Endothelial cell of umbilical vein (primary cell): ENCODE measurements at regions not wholly inside any gene's neighbourhood (a gene's known extent, or its start where the extent isn't known, plus 50 kb on each side); places are given as distances from the start of the nearest gene placed in this dataset.
"Not testable (repeated sequence)": the region's sequence is repeated elsewhere in the genome, so short reads cannot be mapped to it uniquely, and the experiment has no call there.

Source experiments
- BruUV-seq: library from RNA; stranded (reverse); fragments of 400-500 nt; replicated peaks from 2 replicates; lab custom pipeline; 2021; lab: Mats Ljungman, UMichigan
- CTCF ChIA-PET: fragments of 300-600, 350-600 bp; sonication (Branson Sonifier 250); formaldehyde crosslinking; loops from one replicate; lab custom pipeline; 2021; ENCODE audit warnings: antibody characterized with exemption, inconsistent platforms; lab: Charles Lee
- POLR2A ChIA-PET: fragments of 300-600, 350-600 bp; sonication (Branson Sonifier 250); formaldehyde crosslinking; loops from one replicate; lab custom pipeline; 2021; ENCODE audit warnings: antibody characterized with exemption, inconsistent platforms; lab: Charles Lee
- DNase-seq: peaks from one replicate; pipeline ENCODE4 v3.0.0-alpha.2; 2011; ENCODE audit warnings: low read depth, low spot score
- FAIRE-seq: peaks from 2 replicates; lab custom pipeline; 2011; peaks lifted over from hg19 to GRCh38; lab: Jason Lieb, UNC
- H2AFZ ChIP-seq: 2 replicates; pipeline ENCODE4 v1.6.0; 2012; ENCODE audit warnings: low read depth, low read length, control low read depth, inconsistent platforms
- H3K27ac ChIP-seq: 2 replicates; pipeline ENCODE4 v1.5.1; 2011; ENCODE audit warnings: low read depth, mild to moderate bottlenecking, control low read depth, low read length, moderate library complexity; ENCODE audit not compliant: insufficient read depth
- H3K27me3 ChIP-seq, 2 experiments: 2 replicates each; pipeline versions ENCODE4 v1.6.0 to v1.6.1; 2011; ENCODE audit warnings: low read length in 2 of 2, mixed read lengths in 1 of 2; ENCODE audit not compliant: control insufficient read depth in 2 of 2, insufficient read depth in 2 of 2
- H3K36me3 ChIP-seq, 2 experiments: 2 replicates in 1 of 2; 3 replicates in 1 of 2; pipeline ENCODE4 v1.5.1; 2011; ENCODE audit warnings: low read length in 2 of 2, mild to moderate bottlenecking in 1 of 2, moderate library complexity in 1 of 2; ENCODE audit not compliant: control insufficient read depth in 2 of 2, insufficient read depth in 2 of 2; ENCODE audit errors: extremely low read depth in 1 of 2
- H3K4me1 ChIP-seq: 3 replicates; pipeline ENCODE4 v1.5.1; 2011; ENCODE audit warnings: mild to moderate bottlenecking, low read length; ENCODE audit not compliant: control insufficient read depth, insufficient read depth; ENCODE audit errors: extremely low read depth
- H3K4me2 ChIP-seq: 2 replicates; pipeline ENCODE4 v1.6.1; 2011; ENCODE audit warnings: low read length, control low read depth, mixed read lengths; ENCODE audit not compliant: insufficient read depth
- H3K4me3 ChIP-seq, 3 experiments: fragments of 200-600 bp in 1 of 3; sonication (generic), shearing (Covaris generic) in 1 of 3; replicated peaks in 1 of 3; 2 replicates each; pipeline ENCODE4 v1.5.1; 2011 to 2016; ENCODE audit warnings: control low read depth in 3 of 3, low read length in 3 of 3, mild to moderate bottlenecking in 2 of 3, inconsistent platforms in 1 of 3, low read depth in 1 of 3, moderate library complexity in 1 of 3; ENCODE audit not compliant: insufficient read depth in 1 of 3
- H3K79me2 ChIP-seq: 2 replicates; pipeline ENCODE4 v1.6.0; 2012; ENCODE audit warnings: low read length, inconsistent platforms; ENCODE audit not compliant: control insufficient read depth, insufficient read depth
- H3K9ac ChIP-seq: replicated peaks from 2 replicates; pipeline ENCODE3; 2011; ENCODE audit warnings: low read length, control low read depth; ENCODE audit not compliant: insufficient read depth; ENCODE audit errors: extremely low read depth
- H3K9me1 ChIP-seq: replicated peaks from 3 replicates; pipeline ENCODE4 v1.6.0; 2011; ENCODE audit warnings: mild to moderate bottlenecking, low read length; ENCODE audit not compliant: control insufficient read depth, insufficient read depth; ENCODE audit errors: extremely low read depth
- H3K9me3 ChIP-seq: replicated peaks from 2 replicates; pipeline ENCODE4 v1.5.1; 2012; ENCODE audit warnings: low read length, inconsistent platforms; ENCODE audit not compliant: control insufficient read depth, insufficient read depth
- H4K20me1 ChIP-seq: replicated peaks from 2 replicates; pipeline ENCODE3; 2011; ENCODE audit warnings: mild to moderate bottlenecking, low read length; ENCODE audit not compliant: control insufficient read depth, insufficient read depth; ENCODE audit errors: extremely low read depth
- dilution Hi-C: fragments of 300-500 bp; cut with MboI; formaldehyde crosslinking; loops from one replicate; pipeline ENCODE4 v1.15.0; 2019; ENCODE audit warnings: low sequenced_read_pairs; ENCODE audit not compliant: extremely low pct_ligation_motif_present
- intact Hi-C: fragments of 100-400 bp; cut with micrococcal nuclease; formaldehyde crosslinking; loops from one replicate; pipeline ENCODE4 v1.10.0; 2022

GRCh38 chr9:43089337-43089736 lies 905.9 kb downstream of the SPATA31A6 start:
- H3K4me3 ChIP-seq, H3K9me3 ChIP-seq, BruUV-seq, CTCF ChIA-PET, H2AFZ ChIP-seq, H3K27ac ChIP-seq, H3K4me1 ChIP-seq, POLR2A ChIA-PET, intact Hi-C loops, H3K36me3 ChIP-seq, H3K79me2 ChIP-seq, H3K27me3 ChIP-seq, FAIRE-seq, H3K4me2 ChIP-seq, dilution Hi-C loops, H3K9me1 ChIP-seq, H3K9ac ChIP-seq, DNase-seq, H4K20me1 ChIP-seq: not testable (repeated sequence)

DNA sequence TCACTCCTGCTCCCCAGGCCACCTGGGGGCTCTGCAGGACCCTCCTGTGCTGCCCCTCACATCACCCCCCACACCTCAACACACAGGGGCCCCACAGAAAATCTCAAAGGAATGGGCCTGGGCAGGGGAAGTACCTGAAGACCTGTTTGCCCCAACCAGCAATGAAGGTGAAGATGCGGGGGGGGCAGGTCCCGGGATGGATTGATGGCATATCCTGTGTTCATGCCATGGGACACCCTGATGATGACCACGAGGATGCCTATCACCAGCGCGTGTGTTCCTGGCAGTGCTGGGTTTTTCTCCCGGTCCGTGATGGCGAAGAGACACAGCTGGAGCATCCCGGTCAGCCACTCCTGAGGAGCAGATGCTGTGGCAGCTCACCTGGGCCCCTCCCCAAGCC lies 926.9 kb downstream of the SPATA31A6 start:
- FAIRE-seq, DNase-seq, H3K36me3 ChIP-seq, H3K9me1 ChIP-seq, H3K4me3 ChIP-seq, H3K79me2 ChIP-seq, H3K4me1 ChIP-seq, intact Hi-C loops, H3K9me3 ChIP-seq, H4K20me1 ChIP-seq, CTCF ChIA-PET, H3K9ac ChIP-seq, H2AFZ ChIP-seq, H3K4me2 ChIP-seq, BruUV-seq, H3K27ac ChIP-seq, dilution Hi-C loops, POLR2A ChIA-PET, H3K27me3 ChIP-seq: not testable (repeated sequence)

DNA sequence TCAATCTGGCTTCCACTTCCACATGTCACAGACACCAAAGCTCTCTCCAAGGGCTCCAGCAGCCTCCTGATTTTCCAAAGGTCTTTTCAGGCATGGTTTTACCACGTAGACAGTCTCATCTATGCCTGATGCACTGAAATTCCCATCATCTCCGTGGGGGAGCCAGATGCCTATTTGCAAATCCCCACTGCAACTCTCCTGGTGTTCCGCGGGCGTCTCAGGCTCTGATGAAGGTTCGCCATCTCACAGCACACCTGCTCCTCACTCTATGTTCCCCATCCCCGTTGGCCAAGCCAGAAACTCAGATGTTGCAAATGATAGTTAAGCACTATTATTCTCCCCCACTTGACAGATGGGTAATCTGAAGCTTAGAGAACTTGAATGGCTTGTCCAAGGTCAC lies 929.4 kb downstream of the SPATA31A6 start:
- H3K4me3 ChIP-seq, H3K9me3 ChIP-seq, POLR2A ChIA-PET, dilution Hi-C loops, H3K27me3 ChIP-seq, CTCF ChIA-PET, FAIRE-seq, intact Hi-C loops, H3K36me3 ChIP-seq, H3K9ac ChIP-seq, BruUV-seq, H4K20me1 ChIP-seq, H2AFZ ChIP-seq, H3K9me1 ChIP-seq, DNase-seq, H3K4me2 ChIP-seq, H3K27ac ChIP-seq, H3K4me1 ChIP-seq, H3K79me2 ChIP-seq: not testable (repeated sequence)

GRCh38 chr9:43115813-43116229 lies 932.4 kb downstream of the SPATA31A6 start:
- H3K4me2 ChIP-seq, H4K20me1 ChIP-seq, H3K79me2 ChIP-seq, DNase-seq, CTCF ChIA-PET, H3K9me3 ChIP-seq, FAIRE-seq, H3K36me3 ChIP-seq, H3K9me1 ChIP-seq, intact Hi-C loops, H3K4me1 ChIP-seq, POLR2A ChIA-PET, H2AFZ ChIP-seq, H3K9ac ChIP-seq, BruUV-seq, H3K4me3 ChIP-seq, H3K27me3 ChIP-seq, dilution Hi-C loops, H3K27ac ChIP-seq: not testable (repeated sequence)
